Lower leg skin (tissue), 3 donors: ENCODE measurements at regions not wholly inside any gene's neighbourhood (a gene's known extent, or its start where the extent isn't known, plus 50 kb on each side); places are given as distances from the start of the nearest gene placed in this dataset.
"Not testable (repeated sequence)": the region's sequence is repeated elsewhere in the genome, so short reads cannot be mapped to it uniquely, and the experiment has no call there.

Experiments
- CTCF ChIP-seq, 3 donors: fragments of 450-650 bp; IDR thresholded peaks; one replicate each; pipeline ENCODE4 v1.5.1; 2016; ENCODE audit warnings: antibody characterized with exemption in 3 of 3, mild to moderate bottlenecking in 3 of 3, moderate library complexity in 2 of 3
- POLR2A ChIP-seq, 2 donors: fragments of 450-650 bp; IDR thresholded peaks; one replicate each; pipeline ENCODE4 v1.6.1; 2016 to 2017; ENCODE audit warnings: antibody characterized with exemption in 2 of 2, mild to moderate bottlenecking in 1 of 2, moderate library complexity in 1 of 2

GRCh38 chr2:91515966-91516365, 2824.5 kb downstream of the RPIA start:
- TF ChIP-seq POLR2A, CTCF (IDR thresholded peaks at IDR 0.05): not testable (repeated sequence)
